GM12873 (cell line): ENCODE measurements at regions not wholly inside any gene's neighbourhood (a gene's known extent, or its start where the extent isn't known, plus 50 kb on each side); places are given as distances from the start of the nearest gene placed in this dataset.

Experiments used
- CTCF ChIP-seq: IDR thresholded peaks from 2 replicates; pipeline ENCODE4 v1.5.1; 2012; ENCODE audit warnings: low read depth, mild to moderate bottlenecking, moderate library complexity, low read length, control low read depth; ENCODE audit not compliant: insufficient read depth; ENCODE audit errors: missing control alignments

GRCh38 chr12:97753332-97753731 is 290.7 kb downstream of the RMST start:
- TF ChIP-seq CTCF, result no peak

GRCh38 chr12:97754306-97754705 is 291.7 kb downstream of the RMST start:
- TF ChIP-seq CTCF, result no peak

GRCh38 chr12:97756066-97756666 is 293.6 kb downstream of the RMST start:
- TF ChIP-seq CTCF, result no peak

GRCh38 chr12:97756741-97757140 is 294.1 kb downstream of the RMST start:
- no peak for TF ChIP-seq CTCF

- no peak for TF ChIP-seq CTCF
These were observed 295.0 kb downstream of the RMST start for GRCh38 chr12:97757481-97758193.

GRCh38 chr12:97758194-97758501 is 295.5 kb downstream of the RMST start:
- no peak for TF ChIP-seq CTCF

- TF ChIP-seq CTCF, result no peak
These were observed 296.0 kb downstream of the RMST start for GRCh38 chr12:97758586-97758985.
